ENCODE measurements at regions not wholly inside any gene's neighbourhood (a gene's known extent, or its start where the extent isn't known, plus 50 kb on each side); places are given as distances from the start of the nearest gene placed in this dataset.

- TF ChIP-seq CTCF (IDR thresholded peaks at IDR 0.05; ENCODE audit: extremely low read depth, insufficient read depth, missing control alignments): no peak
- DNase-seq (ENCODE audit: low spot score): no peak
- in situ Hi-C loops (cut with MboI; ENCODE audit: low pct_unique_long_range_greater_than_20kb, low sequenced_read_pairs, unreplicated experiment): no loop called here
Observed at GRCh38 chr17:34788696-34789095, 172.6 kb downstream of the CCT6B start.

- no peak for DNase-seq (ENCODE audit: low spot score)
- in situ Hi-C loops (cut with MboI; ENCODE audit: low pct_unique_long_range_greater_than_20kb, low sequenced_read_pairs, unreplicated experiment): no loop called here
- no peak for TF ChIP-seq CTCF (IDR thresholded peaks at IDR 0.05; ENCODE audit: extremely low read depth, insufficient read depth, missing control alignments)
Observed at GRCh38 chr17:34784526-34784925, 176.7 kb downstream of the CCT6B start.

- in situ Hi-C loops (cut with MboI; ENCODE audit: low pct_unique_long_range_greater_than_20kb, low sequenced_read_pairs, unreplicated experiment): no loop called here
- no peak for TF ChIP-seq CTCF (IDR thresholded peaks at IDR 0.05; ENCODE audit: extremely low read depth, insufficient read depth, missing control alignments)
- no peak for DNase-seq (ENCODE audit: low spot score)
Observed at GRCh38 chr17:34782271-34782670, 179.0 kb downstream of the CCT6B start.

- in situ Hi-C loops (cut with MboI; ENCODE audit: low pct_unique_long_range_greater_than_20kb, low sequenced_read_pairs, unreplicated experiment): no loop called here
- no peak for TF ChIP-seq CTCF (IDR thresholded peaks at IDR 0.05; ENCODE audit: extremely low read depth, insufficient read depth, missing control alignments)
- no peak for DNase-seq (ENCODE audit: low spot score)
Observed at GRCh38 chr17:34781571-34782108, 179.6 kb downstream of the CCT6B start.

- in situ Hi-C loops (cut with MboI; ENCODE audit: low pct_unique_long_range_greater_than_20kb, low sequenced_read_pairs, unreplicated experiment): no loop called here
- no peak for DNase-seq (ENCODE audit: low spot score)
- no peak for TF ChIP-seq CTCF (IDR thresholded peaks at IDR 0.05; ENCODE audit: extremely low read depth, insufficient read depth, missing control alignments)
Observed at GRCh38 chr17:34781071-34781470, 180.2 kb downstream of the CCT6B start.

GRCh38 chr17:34780438-34780837 is 180.8 kb downstream of the CCT6B start:
- no peak for DNase-seq (ENCODE audit: low spot score)
- TF ChIP-seq CTCF (IDR thresholded peaks at IDR 0.05; ENCODE audit: extremely low read depth, insufficient read depth, missing control alignments): no peak
- in situ Hi-C loops (cut with MboI; ENCODE audit: low pct_unique_long_range_greater_than_20kb, low sequenced_read_pairs, unreplicated experiment): no loop called here

Measured in GM13977 (cell line).